NCI-H1105 treated with DMSO at 0.1 percent for 48 hours (cell line): ENCODE measurements at regions not wholly inside any gene's neighbourhood (a gene's known extent, or its start where the extent isn't known, plus 50 kb on each side); places are given as distances from the start of the nearest gene placed in this dataset.
"Not testable (repeated sequence)": the region's sequence is repeated elsewhere in the genome, so short reads cannot be mapped to it uniquely, and the experiment has no call there.

ENCODE experiments used
- DNase-seq: peaks from one replicate; lab custom pipeline; 2025; lab: John Stamatoyannopoulos, UW

DNA sequence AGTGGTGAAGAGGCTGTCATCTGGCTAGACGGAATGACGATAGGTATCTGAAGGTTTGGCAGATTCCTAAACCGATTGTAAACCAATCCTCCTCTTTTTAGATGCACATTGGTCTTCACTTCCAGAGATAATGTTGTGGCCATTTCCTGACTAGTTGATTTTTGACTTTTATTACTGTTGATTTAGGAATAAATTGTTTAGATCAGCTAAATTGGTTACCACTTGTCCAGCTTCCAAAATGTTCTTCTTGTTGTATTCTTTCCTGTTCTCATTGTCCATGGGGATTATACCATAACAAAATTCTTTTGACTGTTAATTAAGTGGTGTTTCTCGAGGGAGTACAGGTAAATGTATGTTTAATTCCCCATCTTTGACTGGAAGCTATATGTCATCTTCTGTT lies 119.7 kb downstream of the MACROH2A1 start:
- DNase-seq, result no peak

DNA sequence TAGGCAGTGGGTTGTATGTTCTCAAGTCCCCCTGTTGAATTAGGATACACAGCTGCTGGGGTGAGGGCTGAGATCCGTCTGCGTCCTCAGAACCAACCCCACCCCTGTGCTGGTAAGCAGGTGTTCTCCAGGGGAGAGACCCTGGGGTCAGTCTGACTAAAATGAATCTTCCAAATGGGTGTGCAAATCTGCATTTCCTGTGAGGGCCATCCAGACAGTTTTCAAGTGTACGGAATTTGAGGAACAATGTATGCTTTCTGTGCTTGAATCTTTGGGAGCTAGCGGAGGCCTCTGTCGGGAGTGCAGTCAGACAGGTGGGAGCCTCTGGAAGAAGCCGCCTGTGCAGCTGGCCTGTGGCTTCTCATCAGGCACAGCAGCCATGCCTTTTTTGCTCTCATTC lies 122.9 kb downstream of the MACROH2A1 start:
- DNase-seq, result no peak

DNA sequence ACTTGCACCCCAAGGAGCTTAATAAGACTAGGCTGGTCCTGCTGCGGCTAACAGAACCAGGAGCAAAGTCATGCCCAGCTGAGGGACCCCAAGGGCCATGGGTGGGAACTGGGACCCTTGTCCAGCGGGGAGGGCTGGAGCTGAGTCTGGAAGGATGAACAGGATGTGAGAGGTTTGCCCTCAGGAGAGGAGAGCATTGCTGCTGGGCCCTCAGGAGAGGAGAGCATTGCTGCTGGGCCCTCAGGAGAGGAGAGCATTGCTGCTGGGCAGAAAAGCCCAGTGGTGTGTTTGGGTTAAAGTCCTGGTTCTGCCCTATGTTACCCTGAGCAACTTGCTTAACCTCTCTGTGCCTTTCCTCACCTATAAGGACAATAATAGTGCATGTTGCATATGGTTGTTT lies 125.8 kb downstream of the MACROH2A1 start:
- no peak for DNase-seq

DNA sequence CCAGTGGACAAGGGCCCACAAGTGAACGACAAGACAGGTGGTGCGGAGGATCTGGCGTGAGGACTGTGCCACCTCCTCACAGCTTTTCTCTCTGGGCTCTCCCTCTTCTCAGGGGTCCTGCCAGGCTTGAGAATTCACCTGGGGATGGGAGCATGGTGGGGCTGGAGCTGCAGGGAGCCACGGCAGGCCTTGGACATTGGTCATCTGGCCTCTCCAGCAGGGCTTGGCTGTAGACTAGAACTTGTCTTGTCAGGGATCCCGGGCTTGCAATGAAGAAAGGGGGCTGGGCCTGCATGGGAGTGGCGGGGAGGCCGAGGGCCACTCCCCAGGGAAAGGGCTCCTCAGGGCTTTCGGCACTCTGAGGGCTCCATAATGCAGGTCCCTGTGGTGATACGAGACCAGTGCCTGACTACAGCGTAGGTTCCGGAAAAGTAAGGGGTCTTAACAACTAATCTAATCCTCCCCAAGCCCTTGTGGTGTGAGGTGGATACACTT lies 126.7 kb downstream of the MACROH2A1 start:
- DNase-seq, result no peak

DNA sequence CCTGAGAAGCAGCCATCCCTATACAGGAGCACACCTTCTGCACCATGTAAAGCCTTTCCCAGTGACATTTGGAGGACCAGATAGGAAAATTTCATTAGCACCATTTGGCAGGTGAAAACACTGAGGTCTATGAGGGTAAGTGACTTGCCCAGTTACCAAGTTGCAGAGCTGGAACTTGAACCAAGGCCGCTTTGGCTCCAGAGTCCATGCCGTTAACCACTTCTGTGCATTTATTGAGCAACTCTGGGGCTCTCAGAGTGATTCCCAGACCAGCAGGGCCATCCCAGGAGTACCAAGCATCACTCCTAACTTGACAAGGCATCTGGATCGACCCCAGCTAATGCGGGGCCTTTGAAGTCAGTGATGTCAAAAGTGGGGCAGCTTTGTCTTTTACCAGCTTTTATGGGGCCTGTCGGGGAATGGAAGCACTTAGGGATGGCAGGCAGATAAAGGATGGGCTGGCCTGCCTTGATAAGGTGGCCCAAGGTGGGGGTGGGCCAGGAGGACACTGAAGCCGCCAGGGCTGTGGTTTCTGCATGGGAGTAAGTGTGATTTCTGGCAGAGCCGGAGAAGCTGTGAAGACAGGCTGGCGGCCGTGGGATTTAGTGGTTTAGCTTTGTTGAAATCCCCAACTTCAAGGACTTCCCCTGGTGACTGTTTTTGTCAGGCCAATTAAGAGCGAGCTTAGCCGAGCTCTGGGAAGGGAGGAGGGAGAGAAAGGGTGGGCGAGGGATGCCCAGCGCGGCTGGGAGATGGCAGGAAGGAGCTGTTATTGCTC lies 127.3 kb downstream of the MACROH2A1 start:
- no peak for DNase-seq

DNA sequence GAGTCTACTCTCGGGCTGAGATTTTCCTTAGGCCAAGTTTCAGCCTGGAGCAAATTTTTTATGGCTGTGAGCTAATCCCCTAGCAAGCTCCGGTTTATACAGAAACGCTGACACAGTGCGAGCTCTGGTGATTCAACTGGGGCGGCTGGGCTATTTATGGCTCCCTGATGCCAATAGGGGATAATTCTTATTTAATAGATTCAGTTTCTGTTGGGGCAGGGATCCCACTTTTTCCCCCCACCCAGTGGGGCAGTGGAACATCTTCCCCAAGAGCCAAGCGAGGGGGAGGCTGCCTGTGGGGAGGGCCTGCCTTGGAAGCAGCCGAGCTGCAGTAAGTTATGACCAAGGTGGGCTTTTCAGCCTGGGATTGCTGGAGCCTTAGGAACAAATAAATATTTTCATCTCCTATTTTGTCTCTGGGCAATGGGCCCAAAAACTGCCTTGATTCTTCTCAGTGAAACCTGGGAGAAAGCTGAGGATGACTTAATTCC lies 129.1 kb downstream of the MACROH2A1 start:
- DNase-seq, result no peak

DNA sequence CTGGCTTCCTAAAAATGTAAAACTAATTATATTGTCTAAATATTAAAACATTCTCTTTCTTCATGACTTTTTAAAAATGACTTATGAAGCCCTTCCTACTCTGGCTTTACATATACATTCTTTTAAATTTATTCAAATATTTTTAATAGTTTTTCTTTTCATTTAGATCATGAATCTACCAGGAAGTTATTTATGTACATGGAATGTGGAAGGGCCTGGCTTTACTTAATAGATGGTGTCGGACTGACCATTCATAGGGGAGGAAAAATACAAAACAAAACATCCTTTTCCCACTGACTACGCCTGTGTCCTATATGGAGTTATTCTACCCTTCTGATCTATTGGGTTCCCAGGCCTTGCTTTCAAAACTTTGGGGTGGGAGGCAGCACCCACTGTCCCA lies 129.8 kb downstream of the MACROH2A1 start:
- DNase-seq, result no peak

DNA sequence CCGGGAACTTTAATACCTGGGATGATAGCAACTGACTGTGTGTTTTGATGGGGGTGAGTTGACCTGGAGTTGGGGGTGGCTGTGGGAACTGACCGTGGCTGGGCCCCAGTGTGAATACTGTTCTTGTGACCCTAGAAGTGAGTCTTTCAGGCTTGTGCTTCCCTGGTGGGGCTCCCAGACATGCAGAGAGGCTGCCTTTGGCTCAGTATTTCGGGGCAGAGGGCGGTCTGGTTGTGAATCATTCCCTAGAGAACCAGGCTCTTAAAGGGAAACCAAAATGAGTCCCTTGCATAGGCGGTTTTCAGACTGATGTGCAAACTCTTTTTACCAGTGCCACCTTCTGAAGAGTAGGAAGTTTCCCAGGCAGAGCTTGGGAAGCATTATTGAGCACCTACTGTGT lies 132.1 kb downstream of the MACROH2A1 start:
- no peak for DNase-seq

DNA sequence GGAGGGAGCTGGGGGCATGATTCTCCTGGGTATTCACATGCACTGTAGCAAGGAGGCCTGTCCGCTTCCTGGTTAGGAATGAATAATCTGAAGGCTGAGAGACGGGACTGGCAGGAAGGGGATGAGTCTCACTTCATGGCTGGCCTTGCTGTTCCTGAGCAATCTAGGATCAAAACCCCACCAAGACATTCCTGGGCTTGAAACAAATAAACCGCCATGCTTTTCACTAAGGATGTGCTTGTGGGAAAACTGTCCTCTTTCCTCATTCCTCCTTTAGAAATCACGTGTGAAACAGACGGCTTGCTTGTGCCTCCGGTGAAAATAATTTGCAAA lies 132.8 kb downstream of the MACROH2A1 start:
- no peak for DNase-seq

DNA sequence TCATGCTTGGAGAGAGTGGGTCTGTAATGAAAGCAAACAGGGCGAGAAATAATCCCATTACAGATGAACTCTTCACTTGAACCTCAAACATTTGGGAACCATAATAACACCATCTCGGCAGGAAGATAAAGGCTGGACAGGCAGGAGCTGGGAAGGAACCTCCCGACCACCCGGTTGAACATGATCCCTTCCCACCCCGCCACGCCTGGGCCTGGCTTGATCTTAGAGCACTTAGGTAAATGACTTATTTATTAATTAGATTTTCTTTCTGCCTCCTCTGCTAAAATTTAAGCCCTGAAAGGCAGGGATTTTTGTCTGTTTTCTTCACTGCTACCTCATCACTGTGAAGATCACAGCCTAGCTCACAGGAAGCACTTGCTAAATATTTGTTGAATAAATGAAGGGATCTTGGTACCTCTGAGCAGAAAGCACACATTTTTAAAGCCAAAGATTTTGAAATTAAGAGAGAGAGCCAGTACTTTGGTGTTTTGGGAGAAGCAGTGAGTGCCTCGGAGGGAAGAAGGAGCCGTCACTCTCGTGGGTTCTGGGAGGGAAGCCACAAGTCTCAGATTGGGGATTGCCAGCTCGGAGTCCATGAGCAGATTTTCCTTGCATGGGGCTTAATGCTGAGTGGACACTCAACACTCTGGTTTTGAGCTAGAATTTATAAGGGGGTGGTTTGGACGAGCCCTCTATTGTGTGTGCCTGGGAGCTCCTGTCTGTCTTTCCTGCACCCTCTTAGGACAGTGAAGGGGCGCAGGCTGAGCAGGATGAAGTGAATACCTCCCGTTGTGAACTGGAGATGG lies 133.3 kb downstream of the MACROH2A1 start:
- no peak for DNase-seq

DNA sequence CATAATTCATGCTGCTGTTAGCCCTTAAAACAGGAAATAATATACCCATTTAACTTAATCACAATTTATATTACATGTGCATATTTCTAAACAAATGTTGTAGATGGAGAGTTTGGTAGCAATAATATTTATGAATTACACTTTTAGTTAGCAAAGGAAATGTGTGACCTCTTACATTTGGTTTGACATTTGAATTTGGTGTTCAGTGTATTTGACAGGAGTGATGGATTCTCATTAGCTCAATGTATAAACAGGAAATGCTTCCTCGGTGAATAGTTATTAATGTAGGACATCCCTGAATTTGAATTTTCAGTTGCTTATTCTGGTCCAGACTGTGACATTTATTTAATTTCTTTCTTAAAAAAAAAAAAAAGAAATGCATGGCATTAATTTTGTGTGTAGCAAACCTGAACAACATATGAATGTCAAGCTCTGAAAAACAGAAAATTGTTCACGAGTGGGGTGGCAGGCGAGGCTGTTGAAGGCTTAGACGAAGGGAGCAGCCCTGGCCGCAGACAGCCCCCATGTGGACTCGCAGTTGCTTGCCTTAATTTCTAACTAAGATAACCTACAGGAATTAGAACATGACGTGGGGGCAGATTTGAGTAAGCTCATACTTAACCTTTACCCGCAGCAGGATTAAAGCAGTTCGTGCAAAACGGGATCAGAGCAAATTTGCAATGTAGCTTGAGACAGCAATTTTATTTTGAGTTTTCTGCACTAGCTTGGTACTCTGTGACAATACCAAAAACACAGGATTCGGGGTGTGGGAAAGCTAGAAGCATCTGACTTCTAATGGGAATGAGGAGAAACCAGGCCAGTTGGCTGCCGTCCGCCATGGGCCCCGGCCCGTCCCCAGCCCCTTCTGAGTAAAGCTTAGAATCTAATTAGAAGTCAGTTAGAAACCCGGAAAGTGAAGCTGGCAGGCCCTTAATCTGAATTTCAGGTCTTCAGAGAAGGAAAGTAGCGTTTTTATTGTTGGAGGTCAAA lies 134.3 kb downstream of the MACROH2A1 start:
- no peak for DNase-seq

DNA sequence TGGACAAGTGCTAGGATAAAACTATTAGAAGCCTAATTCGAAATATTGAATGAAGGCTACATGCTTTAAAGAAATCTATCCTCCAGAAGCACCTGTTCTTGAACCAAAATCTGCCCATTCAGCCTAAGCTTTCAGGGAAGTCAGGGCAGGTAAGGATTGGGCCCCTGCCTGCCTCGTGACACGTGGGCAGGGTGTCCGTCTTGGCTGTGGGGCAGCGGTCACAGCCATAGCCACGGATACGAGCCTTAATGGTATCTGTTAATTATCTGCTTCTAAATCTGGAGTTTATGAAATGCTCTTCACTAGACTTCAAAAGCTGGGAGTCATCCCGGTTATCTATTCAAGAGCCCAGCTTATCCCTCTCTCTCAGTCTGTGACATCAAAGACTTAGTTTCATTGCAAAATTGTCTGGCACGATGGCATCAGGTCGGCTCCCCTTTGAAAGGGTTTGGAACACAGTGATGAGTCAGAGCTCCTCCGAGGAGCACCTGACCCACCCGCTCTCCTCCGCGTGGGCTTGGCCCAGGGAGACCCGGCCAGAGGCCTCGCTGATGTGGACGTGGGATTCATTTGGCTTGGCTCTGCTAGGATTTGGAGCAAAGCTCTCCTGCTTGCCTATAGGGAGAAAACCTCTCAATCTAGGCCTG lies 135.9 kb downstream of the MACROH2A1 start:
- DNase-seq, result no peak

DNA sequence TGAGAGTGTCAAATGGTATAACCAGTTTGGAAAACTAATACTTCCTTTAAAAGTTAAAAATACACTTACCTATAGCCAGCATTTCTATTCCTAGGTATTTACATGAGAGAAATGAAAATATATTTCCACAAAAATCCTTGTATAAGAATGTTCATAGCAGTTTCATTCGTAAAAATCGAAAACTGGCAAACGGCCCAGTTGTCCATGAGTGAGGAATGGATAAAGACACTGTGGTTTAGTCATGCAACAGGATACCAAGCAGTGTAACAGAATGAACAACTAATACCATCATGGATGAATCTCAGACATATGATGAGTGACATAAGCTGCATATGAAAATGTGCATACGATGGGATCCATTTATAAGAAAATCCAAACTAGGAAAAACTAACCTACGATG lies 136.7 kb downstream of the MACROH2A1 start:
- no peak for DNase-seq

DNA sequence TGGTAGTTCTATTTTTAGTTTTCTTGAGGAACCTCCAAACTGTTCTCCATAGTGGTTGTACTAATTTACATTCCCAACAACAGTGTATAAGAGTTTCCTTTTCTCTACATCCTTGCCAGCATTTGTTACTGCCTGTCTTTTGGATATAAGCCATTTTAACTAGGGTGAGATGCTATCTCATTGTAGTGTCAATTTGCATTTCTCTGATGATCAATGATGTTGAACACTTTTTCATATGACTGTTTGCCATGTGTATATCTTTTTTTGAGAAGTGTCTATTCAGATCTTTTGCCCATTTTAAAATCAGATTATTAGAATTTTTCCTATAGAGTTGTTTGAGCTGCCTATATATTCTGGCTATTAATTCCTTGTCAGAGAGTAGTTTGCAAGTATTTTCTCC lies 138.9 kb downstream of the MACROH2A1 start:
- not testable (repeated sequence) for DNase-seq

DNA sequence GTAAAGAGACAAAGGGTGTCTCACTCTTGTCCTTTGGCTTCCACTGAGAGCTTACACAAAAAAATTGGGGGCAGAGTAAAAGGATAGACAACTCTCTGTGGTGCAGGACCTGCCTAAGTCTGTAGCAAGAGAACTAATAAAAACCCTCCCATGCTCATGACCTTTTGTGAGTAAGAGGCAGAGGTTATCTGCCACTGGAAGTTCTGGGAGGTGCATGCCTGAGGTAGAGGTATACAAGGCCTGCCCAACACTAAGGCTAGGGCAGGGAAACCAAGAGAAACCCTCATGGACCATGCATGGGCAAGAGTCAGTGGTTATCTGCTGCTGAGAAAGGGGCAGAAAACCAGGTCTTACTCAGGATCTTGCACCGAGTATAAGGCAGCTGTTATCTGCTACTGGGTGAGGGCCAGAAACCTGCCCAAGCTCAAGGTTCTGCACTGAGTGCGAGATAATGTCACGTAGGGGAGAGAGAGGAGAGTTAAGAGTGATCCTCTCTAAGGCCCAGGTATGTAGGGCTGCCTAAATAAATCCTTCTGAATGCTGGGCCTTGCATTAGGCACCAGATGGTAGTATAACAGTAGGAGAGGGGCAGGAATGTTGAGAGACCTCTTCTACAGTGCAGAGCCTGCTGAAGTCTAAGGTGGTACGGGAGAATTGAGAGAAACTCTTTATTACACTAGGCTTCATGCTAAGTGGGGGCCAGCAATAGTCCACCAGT lies 143.4 kb downstream of the MACROH2A1 start:
- DNase-seq, result no peak

DNA sequence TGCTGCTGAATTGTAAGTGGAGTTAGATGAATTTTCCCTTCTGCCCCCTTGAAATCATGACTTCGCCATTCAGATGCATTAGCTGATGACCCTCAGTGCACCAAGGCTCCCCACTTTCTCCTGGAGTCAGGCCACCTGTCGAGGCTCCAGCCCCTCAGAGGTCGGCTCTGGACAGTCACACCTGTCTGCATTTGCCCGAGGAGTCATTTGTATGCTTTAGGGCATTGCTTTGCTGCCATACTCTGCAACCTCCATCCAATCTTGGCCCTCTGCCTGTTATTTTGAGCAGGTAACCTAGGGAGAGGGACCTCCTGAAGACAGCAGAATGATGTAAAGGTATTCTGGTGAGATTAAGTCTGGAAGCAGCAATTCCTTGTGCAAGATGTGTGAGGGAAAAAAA lies 144.8 kb downstream of the MACROH2A1 start:
- no peak for DNase-seq

DNA sequence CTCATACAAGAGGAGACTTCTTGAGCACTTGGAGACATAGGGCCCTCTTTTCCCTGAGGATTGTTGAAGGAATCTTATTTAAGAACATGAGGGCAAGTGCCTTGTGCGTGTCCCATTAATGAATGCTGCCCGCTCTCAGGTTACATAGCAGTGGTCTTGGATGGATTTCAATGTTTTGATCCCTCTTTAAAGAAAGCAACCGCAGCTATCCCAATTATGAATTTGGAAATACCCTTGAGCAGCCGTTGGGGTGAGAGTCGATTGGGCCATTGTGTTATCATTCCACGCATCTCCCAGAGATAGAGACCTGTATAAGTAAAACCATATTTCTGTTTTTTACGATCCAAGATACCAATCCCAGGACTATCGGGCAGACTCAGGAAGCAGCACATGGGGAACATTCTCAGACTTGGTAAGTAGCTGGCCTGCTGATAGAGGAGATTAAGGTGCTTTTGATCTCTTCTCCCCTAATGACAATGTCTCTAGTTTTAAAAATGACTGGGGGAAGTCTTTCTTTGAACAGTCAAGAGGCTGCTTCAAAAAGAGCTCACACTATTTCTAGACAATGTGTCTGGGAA lies 145.3 kb downstream of the MACROH2A1 start:
- DNase-seq, result no peak

DNA sequence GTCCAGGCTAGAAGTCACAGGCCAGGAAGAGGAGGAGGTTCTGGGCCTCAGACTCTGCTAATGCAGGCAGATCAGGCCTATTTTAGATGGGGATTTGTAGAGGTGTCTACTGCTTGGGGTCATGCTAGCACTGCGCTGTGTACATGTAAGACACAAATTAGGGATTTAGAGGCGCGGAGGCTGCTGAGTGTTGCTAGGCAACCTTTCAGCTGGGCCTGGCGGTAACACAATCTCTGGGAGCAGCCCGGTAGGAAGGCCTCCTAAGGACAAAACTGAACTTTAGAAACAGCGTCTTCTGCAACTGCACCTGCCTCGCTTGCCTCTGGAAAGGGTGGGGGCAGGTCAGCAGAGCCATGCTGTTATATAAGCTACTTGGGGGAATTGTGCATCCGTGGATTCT lies 147.9 kb downstream of the MACROH2A1 start:
- DNase-seq, result no peak

DNA sequence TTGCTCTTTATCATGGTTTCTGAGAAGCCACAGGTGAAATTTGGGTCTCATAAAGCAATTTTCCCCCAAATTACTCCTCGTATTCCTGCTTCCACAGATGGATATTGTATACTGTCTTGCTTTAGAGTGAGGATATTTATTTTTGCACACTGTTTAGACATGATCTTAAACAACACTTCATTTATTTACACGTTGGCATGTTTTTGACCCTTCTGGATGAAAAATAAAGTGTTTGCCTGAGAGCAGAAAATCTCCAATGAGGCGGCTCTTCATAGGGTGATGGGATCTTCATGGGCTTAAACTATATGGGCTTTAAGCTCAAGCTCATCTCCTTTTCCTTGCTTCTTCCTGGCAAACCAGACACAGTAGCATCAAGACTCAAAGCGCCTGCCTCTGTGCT lies 148.4 kb downstream of the MACROH2A1 start:
- no peak for DNase-seq

DNA sequence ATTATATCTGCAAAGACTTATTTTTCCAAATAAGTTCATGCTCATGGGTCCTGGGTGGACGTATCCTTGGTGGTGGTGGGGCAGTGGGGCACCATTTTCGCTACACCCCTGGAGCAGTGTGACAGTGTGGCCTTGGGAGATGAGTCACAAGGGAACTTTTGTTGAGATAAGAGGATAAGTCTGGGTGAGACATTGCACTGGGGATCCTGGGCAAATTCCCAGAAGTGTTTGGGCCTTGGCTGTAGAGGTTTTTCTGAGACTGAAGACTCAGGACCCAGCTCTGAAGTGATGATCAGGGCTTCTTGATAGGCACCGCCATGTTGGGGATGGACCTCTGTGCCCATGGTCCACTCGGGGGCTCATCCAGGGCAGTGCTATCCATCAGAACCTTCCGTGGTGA lies 149.4 kb downstream of the MACROH2A1 start:
- DNase-seq, result no peak
